Limb (tissue), 2 donors: ENCODE measurements at regions not wholly inside any gene's neighbourhood (a gene's known extent, or its start where the extent isn't known, plus 50 kb on each side); places are given as distances from the start of the nearest gene placed in this dataset.
A peak's percentile ranks its signal among the peaks of the same experiment; 100 is the strongest.
"Not testable (repeated sequence)": the region's sequence is repeated elsewhere in the genome, so short reads cannot be mapped to it uniquely, and the experiment has no call there.

Source experiments
- DNase-seq, 2 donors: peaks; one replicate each; pipeline ENCODE4 v3.0.0-alpha.2; 2016; ENCODE audit errors: extremely low spot score in 2 of 2

DNA sequence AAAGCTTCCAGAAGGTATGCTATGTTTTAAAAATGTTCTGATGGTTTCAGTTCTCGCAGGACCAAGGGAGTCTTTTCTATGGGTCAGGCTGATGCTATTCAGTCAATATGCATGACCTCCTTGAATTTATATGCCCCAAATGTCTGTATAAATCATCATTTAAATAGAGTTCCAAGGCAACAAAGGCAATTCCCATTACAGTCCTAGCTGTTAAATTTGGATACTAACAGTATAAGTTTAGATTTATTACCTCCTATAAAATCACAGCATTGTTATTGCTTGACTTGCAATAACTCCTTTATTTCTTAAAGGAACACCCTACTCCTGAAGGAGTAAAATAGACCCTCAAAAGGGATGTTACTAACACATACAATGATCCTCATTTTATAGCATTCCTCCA lies 387.7 kb upstream of the CHD1 start:
- no peak for DNase-seq

GRCh38 chr5:99315413-99316183 lies 386.8 kb upstream of the CHD1 start:
- DNase-seq = no peak

DNA sequence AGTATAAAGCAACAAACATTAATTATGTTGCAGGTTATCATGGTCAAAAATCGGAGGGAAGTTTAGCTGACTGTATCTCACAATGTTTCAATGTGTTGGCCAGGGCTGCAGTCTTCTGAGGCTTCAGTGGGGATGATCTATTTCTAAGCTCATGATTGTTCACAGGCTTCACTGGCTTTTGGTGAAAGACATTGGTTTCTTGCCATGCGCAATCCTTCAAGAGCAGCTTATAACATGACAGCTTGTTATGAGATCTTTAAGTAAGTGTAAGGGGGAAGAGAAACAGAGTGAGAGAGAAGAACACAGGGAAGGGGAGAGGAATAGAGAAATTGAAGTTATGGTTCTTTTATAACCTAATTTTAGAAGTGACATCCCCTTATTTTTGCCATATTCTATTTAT lies 385.9 kb upstream of the CHD1 start:
- DNase-seq = no peak

GRCh38 chr5:99308131-99308530 lies 379.3 kb upstream of the CHD1 start:
- no peak for DNase-seq

GRCh38 chr5:99305045-99305580 lies 376.3 kb upstream of the CHD1 start:
- DNase-seq = no peak

GRCh38 chr5:99285606-99286005 lies 356.8 kb upstream of the CHD1 start:
- DNase-seq = no peak

- no peak for DNase-seq
Measured at GRCh38 chr5:99275128-99275527, 346.3 kb upstream of the CHD1 start.

GRCh38 chr5:99272576-99272975 lies 343.8 kb upstream of the CHD1 start:
- no peak for DNase-seq

DNA sequence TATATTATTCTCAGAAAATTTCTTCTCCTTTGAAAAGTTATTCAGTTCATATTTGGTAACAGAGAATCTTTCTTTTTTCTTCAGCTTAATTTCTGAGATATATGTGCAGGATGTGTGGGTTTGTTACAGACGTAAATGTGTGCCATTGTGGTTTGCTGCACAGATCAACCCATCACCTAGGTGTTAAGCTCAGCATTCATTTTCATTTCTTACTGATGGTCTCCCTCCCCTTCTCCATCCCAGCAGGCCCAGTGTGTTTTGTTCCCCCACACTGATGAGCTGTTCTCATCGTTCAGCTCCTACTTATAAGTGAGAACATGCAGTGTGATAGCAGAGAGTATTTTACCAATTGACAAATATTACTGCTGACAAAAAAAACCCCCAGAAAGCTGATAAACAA lies 330.0 kb upstream of the CHD1 start:
- no peak for DNase-seq

- DNase-seq = no peak
Measured at GRCh38 chr5:99248066-99248465, 319.3 kb upstream of the CHD1 start.

DNA sequence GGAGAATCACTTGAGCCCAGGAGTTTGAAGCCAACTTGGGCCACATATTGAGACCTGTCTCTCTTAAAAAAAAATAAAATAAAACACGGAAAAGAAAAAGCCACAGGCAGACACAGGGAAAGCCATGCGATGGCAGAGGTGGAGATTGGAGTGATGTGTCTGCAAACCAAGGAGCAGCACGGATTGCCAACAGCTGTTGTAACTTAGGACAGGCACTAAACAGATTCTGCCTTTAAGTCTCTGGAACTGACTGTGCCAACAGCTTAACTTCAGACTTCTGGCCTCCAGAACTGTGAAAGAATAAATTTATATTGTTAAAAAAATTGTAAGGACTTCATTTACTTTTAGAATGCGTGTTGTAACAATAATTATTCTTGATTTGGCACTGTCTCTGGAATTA lies 318.5 kb upstream of the CHD1 start:
- DNase-seq = peak in 1 of 2 donors; percentile 17

DNA sequence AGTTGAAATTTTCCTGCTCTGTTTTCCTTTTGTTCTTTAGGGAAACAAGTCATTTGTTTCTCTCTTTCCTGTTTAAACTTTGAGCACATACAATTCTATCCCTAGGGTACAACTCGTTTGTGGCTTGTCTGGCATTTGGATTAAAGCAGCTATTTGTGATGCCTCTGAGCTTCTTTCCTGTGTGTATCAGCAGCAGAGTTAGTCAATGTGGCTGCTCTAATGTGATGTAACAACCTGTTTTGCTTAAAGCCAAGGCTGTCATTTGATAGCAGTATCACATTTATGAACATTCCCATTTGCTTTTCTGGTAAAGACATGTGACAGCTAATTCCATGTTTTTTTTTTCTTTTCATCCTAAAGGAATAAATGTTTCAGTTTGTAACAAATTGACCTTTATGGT lies 314.3 kb upstream of the CHD1 start:
- no peak for DNase-seq

- no peak for DNase-seq
Measured at GRCh38 chr5:99239826-99240360, 311.1 kb upstream of the CHD1 start.

DNA sequence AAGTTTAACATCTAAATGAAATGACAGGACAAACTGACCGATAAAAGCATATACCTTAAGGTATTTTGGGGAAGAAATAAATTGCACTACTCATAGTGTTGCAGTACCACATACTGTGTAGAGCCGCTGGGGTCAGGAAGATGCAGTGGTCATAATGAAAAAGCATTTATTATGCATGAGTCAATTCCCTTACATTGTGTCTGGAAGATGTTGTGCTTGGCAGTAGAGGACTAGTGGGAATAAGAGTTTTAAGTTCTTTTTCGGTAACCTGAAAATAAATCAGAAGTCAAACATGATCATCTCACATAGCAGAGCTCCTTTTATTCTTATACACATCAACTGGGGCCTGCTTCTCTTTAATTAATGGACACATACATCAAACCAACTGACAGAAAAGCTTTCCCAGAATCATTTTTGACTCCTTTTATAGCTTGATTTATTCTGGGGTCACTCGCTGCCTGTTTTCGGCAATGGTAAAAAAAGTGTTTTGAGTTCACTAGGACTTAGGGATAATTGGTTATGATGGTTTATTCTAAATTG lies 262.5 kb upstream of the CHD1 start:
- DNase-seq = no peak

DNA sequence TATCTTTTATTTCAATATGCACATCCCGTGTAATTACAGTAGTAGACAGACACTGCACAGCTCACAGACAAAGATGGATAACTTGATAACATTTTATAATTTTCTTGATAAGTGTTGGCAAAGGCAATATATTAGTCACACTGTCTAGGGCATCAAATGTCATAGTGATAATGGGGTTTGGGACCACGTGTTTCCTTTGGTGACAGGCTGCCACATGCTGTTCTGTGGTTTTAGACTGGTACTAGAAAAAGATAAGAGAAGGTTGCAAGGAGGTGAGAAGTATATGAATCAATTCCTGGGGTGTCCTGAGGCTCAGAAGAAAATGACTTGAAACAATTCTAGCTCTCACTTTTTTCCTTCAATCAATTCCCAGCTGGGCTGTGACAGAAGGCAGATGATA lies 258.8 kb upstream of the CHD1 start:
- DNase-seq = no peak

- DNase-seq = no peak
Measured at GRCh38 chr5:99179206-99179605, 250.4 kb upstream of the CHD1 start.

DNA sequence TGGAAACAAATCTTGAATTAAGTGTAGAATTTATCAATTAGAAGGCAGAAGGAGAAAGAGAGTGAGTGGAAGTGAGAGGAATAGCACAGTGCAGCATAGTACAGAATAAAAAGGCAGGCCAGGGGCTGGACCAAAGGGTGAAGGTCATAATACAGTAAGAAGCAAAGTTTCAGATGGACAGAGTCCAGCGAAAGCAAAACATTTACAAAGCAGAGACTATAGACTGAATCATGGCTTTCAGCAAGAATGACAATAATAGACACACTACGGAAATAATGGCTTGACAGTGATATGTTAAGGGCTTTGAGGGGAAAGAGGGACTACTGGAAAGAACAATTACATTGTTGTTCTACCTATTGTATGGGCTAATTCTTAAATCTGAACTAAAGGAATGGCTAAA lies 249.0 kb upstream of the CHD1 start:
- DNase-seq = no peak

DNA sequence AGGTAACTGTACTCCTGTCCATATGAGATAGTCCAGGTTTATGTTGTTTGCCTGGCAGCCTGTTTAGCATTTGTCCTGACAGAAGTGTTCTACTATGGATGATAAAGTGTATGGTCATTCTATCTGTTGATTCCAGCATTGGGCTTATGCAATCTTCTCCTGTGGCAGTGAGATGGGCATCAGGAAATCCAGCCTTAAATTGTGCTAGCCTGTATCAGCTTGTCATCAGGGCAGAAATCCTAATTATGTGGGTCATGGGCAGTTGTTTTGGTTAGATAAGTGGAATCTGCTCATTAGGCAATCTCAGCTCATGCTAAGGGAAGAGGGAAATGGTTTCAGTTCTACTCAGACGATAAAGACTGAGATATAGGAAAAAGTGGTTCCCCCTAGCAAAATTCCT lies 247.4 kb upstream of the CHD1 start:
- DNase-seq = no peak

DNA sequence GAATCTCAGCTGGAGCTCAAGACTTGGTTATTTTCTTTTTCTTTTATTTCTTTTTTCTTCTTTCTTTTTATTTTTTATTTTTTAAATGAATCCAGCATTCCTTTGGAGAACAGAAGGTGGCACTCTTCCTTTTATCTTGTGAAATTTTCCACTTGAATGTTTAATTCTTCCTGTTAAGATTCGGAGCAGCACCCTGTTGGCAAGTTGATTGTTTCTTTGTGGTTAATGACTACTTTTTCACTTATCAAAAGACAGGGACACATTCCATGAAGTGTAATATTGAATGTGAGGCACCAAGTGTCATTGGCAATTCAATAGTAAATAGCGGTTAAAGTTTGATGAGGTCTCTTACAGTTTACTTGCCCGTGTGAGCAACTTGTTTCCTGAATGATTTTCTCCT lies 240.5 kb upstream of the CHD1 start:
- DNase-seq = no peak

GRCh38 chr5:99161538-99161937 lies 232.7 kb upstream of the CHD1 start:
- DNase-seq = not testable (repeated sequence)

DNA sequence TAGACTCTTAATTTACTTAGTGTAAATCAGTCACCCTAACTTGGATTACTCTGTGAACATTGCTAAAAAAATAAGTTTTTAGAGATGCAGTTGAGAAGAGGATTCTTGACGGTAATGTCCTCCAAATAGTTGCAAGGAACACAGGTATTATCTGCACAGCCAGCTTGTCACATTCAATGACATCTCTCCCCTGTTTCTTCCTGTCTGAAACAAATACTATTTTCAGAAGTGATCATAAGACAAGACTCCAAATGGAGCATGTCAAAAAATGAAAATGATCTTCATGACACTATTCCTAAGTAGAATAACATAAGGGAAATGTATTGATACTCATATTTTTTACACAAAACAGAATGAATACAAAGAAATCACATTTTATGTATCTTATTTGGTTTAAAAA lies 227.9 kb upstream of the CHD1 start:
- DNase-seq = no peak

DNA sequence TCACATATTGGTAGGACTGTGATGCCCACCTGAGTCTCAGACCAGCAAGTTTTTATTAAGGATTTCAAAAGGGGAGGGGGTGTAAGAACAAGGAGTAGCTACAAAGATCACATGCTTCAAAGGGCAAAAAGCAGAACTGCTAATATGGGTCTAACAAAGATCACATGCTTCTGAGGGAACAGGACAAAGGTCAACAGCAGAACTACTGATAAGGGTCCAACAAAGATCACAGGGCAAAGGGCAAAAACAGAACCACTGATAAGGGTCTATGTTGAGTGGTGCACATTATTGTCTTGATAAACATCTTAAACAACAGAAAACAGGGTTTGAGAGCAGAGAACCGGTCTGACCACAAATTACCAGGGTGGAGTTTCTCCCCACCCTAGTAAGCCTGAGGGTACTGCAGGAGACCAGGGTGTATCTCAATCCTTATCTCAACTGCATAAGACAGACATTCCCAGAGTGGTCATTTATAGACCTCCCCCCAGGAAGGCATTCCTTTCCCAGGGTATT lies 214.5 kb upstream of the CHD1 start:
- DNase-seq = not testable (repeated sequence)
